Liver (tissue), 8 donors: ENCODE measurements at regions not wholly inside any gene's neighbourhood (a gene's known extent, or its start where the extent isn't known, plus 50 kb on each side); places are given as distances from the start of the nearest gene placed in this dataset.

Experiments
- DNase-seq: peaks from one replicate; pipeline ENCODE4 v3.0.0-alpha.2; 2017; ENCODE audit warnings: low spot score
- H3K27ac ChIP-seq, 2 donors: one replicate each; pipeline ENCODE4 v1.7.0; 2013; ENCODE audit warnings: inconsistent platforms in 2 of 2, low read length in 2 of 2, control low read depth in 1 of 2, low read depth in 1 of 2, mild to moderate bottlenecking in 1 of 2
- H3K27me3 ChIP-seq, 4 donors: one replicate each; pipeline versions ENCODE4 v1.6.1 to v1.7.0; 2013; ENCODE audit warnings: low read length in 3 of 4, inconsistent platforms in 1 of 4, mild to moderate bottlenecking in 1 of 4, moderate library complexity in 1 of 4; ENCODE audit not compliant: control insufficient read depth in 4 of 4, insufficient read depth in 4 of 4
- H3K36me3 ChIP-seq, 4 donors: one replicate each; pipeline versions ENCODE4 v1.6.1 to v1.7.0; 2013; ENCODE audit warnings: low read length in 3 of 4, mild to moderate bottlenecking in 3 of 4, low read depth in 1 of 4, moderate library complexity in 1 of 4; ENCODE audit not compliant: control insufficient read depth in 4 of 4, insufficient read depth in 3 of 4
- H3K4me1 ChIP-seq, 4 donors: one replicate each; pipeline versions ENCODE4 v1.6.1 to v1.7.0; 2013; ENCODE audit warnings: low read length in 3 of 4, mild to moderate bottlenecking in 3 of 4, moderate library complexity in 1 of 4; ENCODE audit not compliant: control insufficient read depth in 4 of 4, insufficient read depth in 4 of 4
- H3K4me3 ChIP-seq, 3 donors: one replicate each; pipeline versions ENCODE4 v1.6.1 to v1.7.0; 2013; ENCODE audit warnings: low read length in 3 of 3, control low read depth in 1 of 3, low read depth in 1 of 3, mild to moderate bottlenecking in 1 of 3
- H3K9ac ChIP-seq, 2 donors: one replicate each; pipeline ENCODE4 v1.7.0; 2013; ENCODE audit warnings: low read length in 2 of 2, mild to moderate bottlenecking in 2 of 2, moderate library complexity in 2 of 2, control low read depth in 1 of 2, low read depth in 1 of 2
- H3K9me3 ChIP-seq, 4 donors: one replicate each; pipeline versions ENCODE4 v1.6.1 to v1.7.0; 2013; ENCODE audit warnings: low read length in 3 of 4; ENCODE audit not compliant: control insufficient read depth in 4 of 4
- ATF3 ChIP-seq: IDR thresholded peaks from 2 replicates; pipeline ENCODE4 v1.6.1; 2016; ENCODE audit warnings: antibody characterized with exemption
- CTCF ChIP-seq: fragments of 150-350 bp; IDR thresholded peaks from 2 replicates; pipeline ENCODE4 v1.5.1; 2017; ENCODE audit warnings: improper control_type of control experiment, low read depth, low read length; ENCODE audit not compliant: missing input control
- EGR1 ChIP-seq, 2 donors: IDR thresholded peaks; 2 replicates each; pipeline ENCODE4 v1.6.1; 2016 to 2018; ENCODE audit warnings: antibody characterized with exemption in 2 of 2, low read depth in 2 of 2
- FOXA1 ChIP-seq: IDR thresholded peaks from 2 replicates; pipeline ENCODE4 v1.6.1; 2016; ENCODE audit warnings: antibody characterized with exemption
- FOXA2 ChIP-seq: IDR thresholded peaks from 2 replicates; pipeline ENCODE4 v1.6.1; 2016; ENCODE audit warnings: antibody characterized with exemption
- GABPA ChIP-seq, 2 donors: IDR thresholded peaks in 1 of 2; conservative IDR thresholded peaks in 1 of 2; 2 replicates each; pipeline ENCODE4 v1.6.1; 2016; ENCODE audit warnings: antibody characterized with exemption in 2 of 2, mild to moderate bottlenecking in 1 of 2, moderate library complexity in 1 of 2
- MAX ChIP-seq: IDR thresholded peaks from 2 replicates; pipeline ENCODE4 v1.6.1; 2016; ENCODE audit warnings: antibody characterized with exemption
- RAD21 ChIP-seq, 2 donors: IDR thresholded peaks; 2 replicates each; pipeline ENCODE4 v1.6.1; 2016; ENCODE audit warnings: antibody characterized with exemption in 2 of 2, mild to moderate bottlenecking in 2 of 2
- REST ChIP-seq: IDR thresholded peaks from 2 replicates; pipeline ENCODE4 v1.6.1; 2016; ENCODE audit warnings: antibody characterized with exemption, mild to moderate bottlenecking
- SP1 ChIP-seq: IDR thresholded peaks from 2 replicates; pipeline ENCODE4 v1.6.1; 2018; ENCODE audit warnings: antibody characterized with exemption, mild to moderate bottlenecking
- TAF1 ChIP-seq: conservative IDR thresholded peaks from 2 replicates; pipeline ENCODE4 v1.6.1; 2016; ENCODE audit warnings: antibody characterized with exemption, mild to moderate bottlenecking
- WGBS: extraction: QIAGEN DNeasy Blood & Tissue Kit; methylation state at CpG from one replicate; pipeline ENCODE4 v1.1.7; 2013; 5-methylcytosine and 5-hydroxymethylcytosine counted together
- donor health status: healthy.
- donor health status: healthy.
- donor health status: healthy.
- donor health status: healthy.
- donor health status: healthy.

GRCh38 chr14:85106506-85106905 is 423.4 kb upstream of the FLRT2 start:
- H3K36me3 ChIP-seq, result no peaks in the 10 kb centered on the region
- DNase-seq, result no peak
- no peak overlapping the region for H3K9ac ChIP-seq
- TF ChIP-seq MAX, result no peak
- TF ChIP-seq SP1, result no peak
- TF ChIP-seq FOXA2, result no peak
- TF ChIP-seq REST, result no peak
- no peaks in the 10 kb centered on the region for H3K27me3 ChIP-seq
- peaks cover 0 to 3% (median under 1%) of the 10 kb centered on the region in 4 donors for H3K9me3 ChIP-seq
- no peaks in the 10 kb centered on the region for H3K4me1 ChIP-seq
- H3K27ac ChIP-seq, result no peak overlapping the region
- 75% methylated on average over 2 of the region's 2 CpGs for WGBS
- H3K4me3 ChIP-seq, result no peak overlapping the region

GRCh38 chr14:85112762-85113161 is 417.2 kb upstream of the FLRT2 start:
- no peak for DNase-seq
- 91% methylated on average over 2 of the region's 2 CpGs for WGBS
- H3K27me3 ChIP-seq, result no peaks in the 10 kb centered on the region

More at GRCh38 chr14:85112762-85113161, 417.2 kb upstream of the FLRT2 start:
- Histone ChIP-seq H3K27ac (no peak overlapping the region), H3K36me3 (no peaks in the 10 kb centered on the region), H3K9ac (no peak overlapping the region), H3K4me1 (no peaks in the 10 kb centered on the region), H3K4me3 (no peak overlapping the region), H3K9me3 (peaks cover 0 to 4% (median 2%) of the 10 kb centered on the region in 4 donors)
- TF ChIP-seq RAD21 (IDR thresholded peaks at IDR 0.05) (no peak), REST (no peak), GABPA (IDR thresholded peaks at IDR 0.05 in 1 of 2, conservative IDR thresholded peaks at IDR 0.05 in 1 of 2) (no peak), ATF3 (no peak), SP1 (no peak), EGR1 (IDR thresholded peaks at IDR 0.05; ENCODE audit: low read depth in 2 of 2) (no peak), MAX (no peak), FOXA1 (no peak), TAF1 (no peak), CTCF (no peak)
